Stomach (tissue), 8 donors: ENCODE measurements at regions not wholly inside any gene's neighbourhood (a gene's known extent, or its start where the extent isn't known, plus 50 kb on each side); places are given as distances from the start of the nearest gene placed in this dataset.

ENCODE experiments used
- DNase-seq, 2 donors: peaks; one replicate each; pipeline versions ENCODE4 v3.0.0 to v3.0.0-alpha.2; 2013 to 2019
- H3K27ac ChIP-seq, 5 donors: fragments of 200-600 bp in 4 of 5; sonication (generic) in 4 of 5; one replicate each; pipeline ENCODE4 v1.5.1; 2013 to 2019; ENCODE audit warnings: mild to moderate bottlenecking in 1 of 5, moderate library complexity in 1 of 5
- H3K27me3 ChIP-seq, 3 donors: fragments of 200-600 bp; sonication (generic); one replicate each; pipeline ENCODE4 v1.5.1; 2017 to 2019; ENCODE audit warnings: mixed run types in 1 of 3
- H3K36me3 ChIP-seq, 4 donors: fragments of 200-600 bp; sonication (generic); 1 replicate in 3 of 4; 2 replicates in 1 of 4; pipeline ENCODE4 v1.5.1; 2016 to 2019
- H3K4me1 ChIP-seq, 4 donors: fragments of 200-600 bp; sonication (generic); one replicate each; pipeline ENCODE4 v1.5.1; 2016 to 2019
- H3K4me3 ChIP-seq, 4 donors: fragments of 200-600 bp; sonication (generic) in 3 of 4; one replicate each; pipeline ENCODE4 v1.5.1; 2016 to 2019; ENCODE audit warnings: mild to moderate bottlenecking in 1 of 4
- H3K9me3 ChIP-seq, 4 donors: fragments of 200-600 bp; sonication (generic); one replicate each; pipeline ENCODE4 v1.5.1; 2016 to 2019
- CTCF ChIP-seq, 7 experiments: fragments of 450-650 bp in 4 of 7; fragments of 200-600 bp in 3 of 7; sonication (generic) in 3 of 7; IDR thresholded peaks; one replicate each; pipeline ENCODE4 v1.5.1; 2016 to 2019; ENCODE audit warnings: antibody characterized with exemption in 7 of 7, control low read depth in 2 of 7, mild to moderate bottlenecking in 1 of 7
- EP300 ChIP-seq: sonication (generic); formaldehyde crosslinking; IDR thresholded peaks from one replicate; pipeline ENCODE4 v1.6.1; 2017; ENCODE audit warnings: antibody characterized with exemption
- POLR2A ChIP-seq, 4 donors: fragments of 450-650 bp; IDR thresholded peaks; one replicate each; pipeline ENCODE4 v1.6.1; 2016; ENCODE audit warnings: antibody characterized with exemption in 4 of 4, control low read depth in 2 of 4, mild to moderate bottlenecking in 1 of 4, moderate library complexity in 1 of 4
- POLR2AphosphoS5 ChIP-seq, 3 donors: sonication (generic); formaldehyde crosslinking; IDR thresholded peaks; one replicate each; pipeline ENCODE4 v1.6.1; 2016; ENCODE audit warnings: antibody characterized with exemption in 3 of 3
- WGBS, 5 donors: extraction: QIAGEN DNeasy Blood & Tissue Kit in 3 of 5; methylation state at CpG; one replicate each; pipeline versions ENCODE4 v1.1.5 to v1.1.7; 2013 to 2018; 5-methylcytosine and 5-hydroxymethylcytosine counted together
- intact Hi-C: fragments of 100-400 bp; cut with DNase I; formaldehyde crosslinking; loops from one replicate; pipeline ENCODE4 v1.15.1; 2023; ENCODE audit warnings: low total_unique reads
- donor health status: healthy with polysubstance abuse.
- donor health status: Bipolar disorder and iron deficiency.
- donor health status: healthy.

GRCh38 chr6:98280492-98280891 is 553.9 kb upstream of the POU3F2 start:
- H3K4me1 ChIP-seq = no peaks in the 10 kb centered on the region
- intact Hi-C loops = no loop called here
- H3K27me3 ChIP-seq = no peaks in the 10 kb centered on the region
- no peaks in the 10 kb centered on the region for H3K36me3 ChIP-seq
- no peak for DNase-seq
- H3K4me3 ChIP-seq = no peak overlapping the region
- no peak overlapping the region for H3K27ac ChIP-seq
- TF ChIP-seq CTCF (IDR thresholded peaks at IDR 0.05) (no peak), POLR2AphosphoS5 (IDR thresholded peaks at IDR 0.05) (no peak), EP300 (no peak), POLR2A (IDR thresholded peaks at IDR 0.05) (no peak)
- H3K9me3 ChIP-seq = no peaks in the 10 kb centered on the region

GRCh38 chr6:98286620-98287019 is 547.8 kb upstream of the POU3F2 start:
- no peaks in the 10 kb centered on the region for H3K4me1 ChIP-seq
- WGBS, 5 donors = 89 to 94% (median 91%) methylated on average over 3 of the region's 3 CpGs
- no peak for DNase-seq
- no peaks in the 10 kb centered on the region for H3K36me3 ChIP-seq
- no peak overlapping the region for H3K4me3 ChIP-seq
- no peaks in the 10 kb centered on the region for H3K27me3 ChIP-seq
- TF ChIP-seq EP300 = no peak
- intact Hi-C loops = no loop called here
- no peaks in the 10 kb centered on the region for H3K9me3 ChIP-seq
- no peak overlapping the region for H3K27ac ChIP-seq

- H3K4me1 ChIP-seq = no peaks in the 10 kb centered on the region
- intact Hi-C loops = no loop called here
- no peak overlapping the region for H3K4me3 ChIP-seq
- WGBS, 5 donors = 70 to 83% (median 81%) methylated on average over 3 of the region's 3 CpGs
- no peaks in the 10 kb centered on the region for H3K9me3 ChIP-seq
- no peak for TF ChIP-seq CTCF (IDR thresholded peaks at IDR 0.05)
- no peak for TF ChIP-seq EP300
- TF ChIP-seq POLR2A (IDR thresholded peaks at IDR 0.05) = no peak
- no peak for TF ChIP-seq POLR2AphosphoS5 (IDR thresholded peaks at IDR 0.05)
- H3K27ac ChIP-seq = no peak overlapping the region
- DNase-seq = no peak
- no peaks in the 10 kb centered on the region for H3K36me3 ChIP-seq
- H3K27me3 ChIP-seq = no peaks in the 10 kb centered on the region
Measured at GRCh38 chr6:98287876-98288275, 546.5 kb upstream of the POU3F2 start.

GRCh38 chr6:98292810-98293209 is 541.6 kb upstream of the POU3F2 start:
- no peak for TF ChIP-seq CTCF (IDR thresholded peaks at IDR 0.05)
- TF ChIP-seq POLR2A (IDR thresholded peaks at IDR 0.05) = no peak
- no peak for TF ChIP-seq EP300
- no peak for TF ChIP-seq POLR2AphosphoS5 (IDR thresholded peaks at IDR 0.05)
- no peak overlapping the region for H3K27ac ChIP-seq
- intact Hi-C loops = no loop called here
- H3K36me3 ChIP-seq = no peaks in the 10 kb centered on the region
- WGBS, 5 donors = 32 to 51% (median 48%) methylated on average over 3 of the region's 3 CpGs
- H3K4me1 ChIP-seq = no peaks in the 10 kb centered on the region
- peak in 1 of 2 donors; percentile 1 for DNase-seq
- H3K27me3 ChIP-seq = no peaks in the 10 kb centered on the region
- H3K9me3 ChIP-seq = no peaks in the 10 kb centered on the region
- no peak overlapping the region for H3K4me3 ChIP-seq

GRCh38 chr6:98295515-98296175 is 538.7 kb upstream of the POU3F2 start:
- Histone ChIP-seq H3K9me3 (no peaks in the 10 kb centered on the region), H3K4me1 (no peaks in the 10 kb centered on the region), H3K36me3 (no peaks in the 10 kb centered on the region), H3K27me3 (no peaks in the 10 kb centered on the region), H3K4me3 (no peak overlapping the region), H3K27ac (no peak overlapping the region)
- intact Hi-C loops = no loop called here
- no peak for TF ChIP-seq POLR2A (IDR thresholded peaks at IDR 0.05)
- TF ChIP-seq CTCF (IDR thresholded peaks at IDR 0.05) = no peak
- no peak for TF ChIP-seq EP300
- TF ChIP-seq POLR2AphosphoS5 (IDR thresholded peaks at IDR 0.05) = no peak
- DNase-seq = no peak
- 24 to 33% (median 30%) methylated on average over 5 of the region's 5 CpGs for WGBS, 5 donors
